Suppressor macrophage treated with lipopolysaccharide for 1 hour (primary cell): ENCODE measurements at regions not wholly inside any gene's neighbourhood (a gene's known extent, or its start where the extent isn't known, plus 50 kb on each side); places are given as distances from the start of the nearest gene placed in this dataset.

ENCODE experiments used
- DNase-seq, 3 donors: peaks; one replicate each; pipeline ENCODE4 v3.0.0-alpha.2; 2020 to 2022

- no peak for DNase-seq
Measured at GRCh38 chr11:69380451-69380901, 86.5 kb downstream of the MYEOV start.

GRCh38 chr11:69380921-69381581 is 87.1 kb downstream of the MYEOV start:
- DNase-seq: no peak

- DNase-seq: no peak
Measured at GRCh38 chr11:69381681-69382130, 87.8 kb downstream of the MYEOV start.

GRCh38 chr11:69382131-69383128 is 88.5 kb downstream of the MYEOV start:
- DNase-seq: peak; percentile 61 to 70 (median 67)

GRCh38 chr11:69383372-69384250 is 89.7 kb downstream of the MYEOV start:
- no peak for DNase-seq

- no peak for DNase-seq
Measured at GRCh38 chr11:69384251-69385143, 90.5 kb downstream of the MYEOV start.

GRCh38 chr11:69385144-69385820 is 91.3 kb downstream of the MYEOV start:
- DNase-seq: no peak

GRCh38 chr11:69385832-69386427 is 92.0 kb downstream of the MYEOV start:
- DNase-seq: no peak

- no peak for DNase-seq
Measured at GRCh38 chr11:69386594-69387408, 92.8 kb downstream of the MYEOV start.

- no peak for DNase-seq
Measured at GRCh38 chr11:69387409-69387885, 93.5 kb downstream of the MYEOV start.

- no peak for DNase-seq
Measured at GRCh38 chr11:69388210-69388609, 93.3 kb upstream of the LINC01488 start.

- no peak for DNase-seq
Measured at GRCh38 chr11:69388661-69389060, 92.8 kb upstream of the LINC01488 start.

- DNase-seq: no peak
Measured at GRCh38 chr11:69390561-69390960, 90.9 kb upstream of the LINC01488 start.

- DNase-seq: no peak
Measured at GRCh38 chr11:69391192-69392103, 90.0 kb upstream of the LINC01488 start.

- DNase-seq: no peak
Measured at GRCh38 chr11:69392104-69392653, 89.3 kb upstream of the LINC01488 start.

- no peak for DNase-seq
Measured at GRCh38 chr11:69393178-69393832, 88.2 kb upstream of the LINC01488 start.

GRCh38 chr11:69393865-69394233 is 87.6 kb upstream of the LINC01488 start:
- DNase-seq: no peak
